ENCODE measurements at regions not wholly inside any gene's neighbourhood (a gene's known extent, or its start where the extent isn't known, plus 50 kb on each side); places are given as distances from the start of the nearest gene placed in this dataset.

DNA sequence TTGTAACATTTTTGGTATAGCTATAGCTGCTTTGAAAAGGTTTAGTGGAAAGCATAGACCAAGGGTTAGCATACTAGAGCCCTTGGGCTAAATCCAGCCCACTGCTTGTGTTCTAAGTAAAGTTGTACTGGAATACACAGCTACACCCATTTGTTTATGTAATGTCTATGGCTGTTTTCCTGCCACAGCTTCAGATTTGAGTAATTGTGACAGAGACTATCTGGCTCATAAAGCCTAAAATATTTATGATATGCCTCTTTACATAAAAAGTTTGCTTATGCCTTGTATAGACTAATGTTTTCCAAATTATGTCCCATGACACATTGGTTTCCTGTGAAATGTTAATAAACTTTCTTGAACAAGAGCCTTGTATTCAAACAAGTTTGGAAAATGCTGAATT is 234.8 kb upstream of the ATP2B1 start:
- H3K4me1 ChIP-seq (ENCODE audit: control insufficient read depth, insufficient read depth, low read length), result peaks cover 3% of the 10 kb centered on the region
- H3K27ac ChIP-seq (ENCODE audit: low read depth, low read length), result no peak overlapping the region
- H3K4me3 ChIP-seq (ENCODE audit: low read length), result no peak overlapping the region

DNA sequence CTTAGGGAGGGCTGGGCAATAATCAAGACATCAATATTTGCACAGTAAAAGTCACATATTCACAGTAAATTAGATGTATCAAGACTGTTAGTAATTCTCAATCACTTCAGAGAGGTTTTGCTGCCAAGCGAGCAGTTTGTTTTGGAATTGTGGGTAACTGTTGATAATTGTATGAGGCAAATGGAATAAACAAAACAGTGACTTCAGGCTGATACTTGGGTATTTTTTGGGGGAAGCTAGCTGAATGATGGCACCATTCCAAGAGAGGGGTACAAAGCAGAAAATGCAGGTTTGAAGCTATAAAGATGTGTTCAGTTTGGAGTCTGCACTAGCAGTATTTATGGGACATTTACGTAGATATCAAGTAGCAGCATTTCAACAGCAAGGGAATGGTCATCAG is 232.8 kb upstream of the ATP2B1 start:
- Histone ChIP-seq H3K9ac (ENCODE audit: low read length) (no peak overlapping the region), H3K4me1 (ENCODE audit: control insufficient read depth, insufficient read depth, low read length) (no peaks in the 10 kb centered on the region), H3K27ac (ENCODE audit: low read depth, low read length) (no peak overlapping the region), H3K36me3 (ENCODE audit: control insufficient read depth, insufficient read depth, low read length) (no peaks in the 10 kb centered on the region), H3K27me3 (ENCODE audit: control insufficient read depth, insufficient read depth, low read length) (no peaks in the 10 kb centered on the region), H3K4me3 (ENCODE audit: low read length) (no peak overlapping the region)

More for the DNA sequence above, 234.8 kb upstream of the ATP2B1 start:
- Histone ChIP-seq H3K36me3 (ENCODE audit: control insufficient read depth, insufficient read depth, low read length) (no peaks in the 10 kb centered on the region), H3K9ac (ENCODE audit: low read length) (no peak overlapping the region), H3K27me3 (ENCODE audit: control insufficient read depth, insufficient read depth, low read length) (no peaks in the 10 kb centered on the region)

DNA sequence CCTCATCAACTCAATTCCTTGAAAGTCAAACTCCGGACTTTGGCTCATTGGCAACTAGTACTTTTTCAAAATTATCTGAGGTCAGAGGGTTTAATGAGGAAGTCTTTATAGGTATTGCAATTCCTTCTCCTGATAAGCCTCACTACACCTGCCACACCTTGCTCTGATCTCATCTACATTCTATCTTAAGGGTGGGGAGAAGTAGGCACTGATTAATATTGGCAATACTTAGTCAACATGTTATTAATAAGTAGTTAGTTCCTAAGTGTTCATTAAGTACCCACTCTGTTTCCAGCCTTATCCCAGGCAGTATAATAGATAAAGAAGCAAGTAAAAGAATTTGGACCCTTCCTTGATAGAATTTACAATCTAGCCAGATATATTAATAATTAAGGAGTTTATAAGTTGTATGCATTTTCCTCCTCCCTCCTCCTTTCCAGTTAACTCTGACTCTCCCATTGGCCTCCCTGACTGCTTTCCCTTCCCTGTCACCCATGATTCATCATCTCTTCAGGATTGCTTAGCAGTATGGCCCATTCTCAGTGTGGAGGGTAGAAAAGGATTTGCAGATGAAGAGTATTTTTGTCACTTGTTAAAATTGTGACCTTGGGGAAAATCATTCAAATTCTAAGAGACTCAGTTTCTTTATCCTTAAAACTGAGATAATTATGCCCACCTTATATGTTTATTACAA is 231.0 kb upstream of the ATP2B1 start:
- H3K36me3 ChIP-seq (ENCODE audit: control insufficient read depth, insufficient read depth, low read length), result no peaks in the 10 kb centered on the region
- no peak overlapping the region for H3K9ac ChIP-seq (ENCODE audit: low read length)
- H3K4me1 ChIP-seq (ENCODE audit: control insufficient read depth, insufficient read depth, low read length), result no peaks in the 10 kb centered on the region
- no peak overlapping the region for H3K4me3 ChIP-seq (ENCODE audit: low read length)
- no peak overlapping the region for H3K27ac ChIP-seq (ENCODE audit: low read depth, low read length)
- H3K27me3 ChIP-seq (ENCODE audit: control insufficient read depth, insufficient read depth, low read length), result no peaks in the 10 kb centered on the region

- Histone ChIP-seq H3K27ac (ENCODE audit: low read depth, low read length) (no peak overlapping the region), H3K36me3 (ENCODE audit: control insufficient read depth, insufficient read depth, low read length) (no peaks in the 10 kb centered on the region), H3K27me3 (ENCODE audit: control insufficient read depth, insufficient read depth, low read length) (no peaks in the 10 kb centered on the region), H3K4me1 (ENCODE audit: control insufficient read depth, insufficient read depth, low read length) (no peaks in the 10 kb centered on the region), H3K9ac (ENCODE audit: low read length) (no peak overlapping the region), H3K4me3 (ENCODE audit: low read length) (no peak overlapping the region)
Observed at GRCh38 chr12:89936631-89937030, 228.0 kb upstream of the ATP2B1 start.

DNA sequence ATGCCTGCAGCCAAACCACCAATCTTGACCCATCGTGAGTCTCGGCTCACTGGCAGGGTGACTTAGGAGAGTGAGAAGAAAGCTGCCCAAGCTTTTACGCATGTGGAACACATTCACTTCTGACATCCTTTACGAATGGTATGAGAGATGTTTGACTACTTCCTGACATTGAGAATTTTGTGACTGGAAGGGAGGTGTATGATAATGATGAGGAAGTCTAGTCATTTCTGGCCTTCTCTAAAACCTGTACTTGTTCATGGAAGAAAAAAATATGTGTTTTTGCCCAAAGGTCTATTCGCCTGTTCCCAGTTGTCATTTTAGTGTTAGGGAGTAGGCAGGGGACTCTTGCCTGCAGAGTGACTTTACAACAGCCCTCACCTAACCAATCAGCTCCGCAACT is 227.2 kb upstream of the ATP2B1 start:
- no peaks in the 10 kb centered on the region for H3K36me3 ChIP-seq (ENCODE audit: control insufficient read depth, insufficient read depth, low read length)
- H3K27ac ChIP-seq (ENCODE audit: low read depth, low read length), result no peak overlapping the region
- no peak overlapping the region for H3K4me3 ChIP-seq (ENCODE audit: low read length)
- H3K27me3 ChIP-seq (ENCODE audit: control insufficient read depth, insufficient read depth, low read length), result no peaks in the 10 kb centered on the region
- no peaks in the 10 kb centered on the region for H3K4me1 ChIP-seq (ENCODE audit: control insufficient read depth, insufficient read depth, low read length)
- no peak overlapping the region for H3K9ac ChIP-seq (ENCODE audit: low read length)

DNA sequence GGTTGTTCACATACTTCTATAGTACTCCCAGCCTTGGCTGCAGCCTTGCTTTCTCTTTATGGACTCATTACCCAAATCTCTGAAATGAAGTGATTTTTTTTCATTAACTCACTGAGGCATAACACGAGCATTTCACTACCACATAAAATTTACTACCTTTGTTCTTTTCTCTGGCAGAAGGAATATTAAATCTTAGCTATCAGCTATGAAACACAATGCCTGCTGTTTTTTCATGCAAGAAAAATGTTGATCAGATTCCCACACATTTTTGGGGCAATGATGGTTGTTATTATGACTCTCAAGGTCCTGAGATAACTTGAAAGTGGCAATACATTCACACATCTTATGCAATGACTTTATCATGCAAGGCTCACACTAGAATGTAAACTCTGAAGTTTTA is 225.3 kb upstream of the ATP2B1 start:
- Histone ChIP-seq H3K36me3 (ENCODE audit: control insufficient read depth, insufficient read depth, low read length) (no peaks in the 10 kb centered on the region), H3K4me3 (ENCODE audit: low read length) (no peak overlapping the region), H3K27ac (ENCODE audit: low read depth, low read length) (no peak overlapping the region), H3K4me1 (ENCODE audit: control insufficient read depth, insufficient read depth, low read length) (no peaks in the 10 kb centered on the region), H3K27me3 (ENCODE audit: control insufficient read depth, insufficient read depth, low read length) (no peaks in the 10 kb centered on the region), H3K9ac (ENCODE audit: low read length) (no peak overlapping the region)

DNA sequence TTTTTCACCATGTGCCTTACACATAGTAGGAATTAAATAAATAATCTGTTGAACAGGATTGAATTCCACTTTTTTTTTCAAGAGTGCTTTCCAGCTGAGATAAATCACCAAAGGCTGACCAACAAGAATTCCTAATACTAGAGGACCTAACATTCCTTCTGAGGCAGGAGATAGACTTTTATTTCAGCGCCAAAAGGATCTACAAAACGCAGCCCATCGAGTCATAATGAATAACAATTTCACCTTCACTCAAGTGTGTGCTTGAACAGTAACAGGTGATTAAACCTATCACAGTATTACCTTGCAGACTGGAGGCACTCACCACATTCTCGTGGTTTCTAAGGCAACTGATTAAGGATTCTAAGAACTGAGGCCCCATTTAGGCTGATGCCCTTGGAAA is 224.3 kb upstream of the ATP2B1 start:
- no peaks in the 10 kb centered on the region for H3K36me3 ChIP-seq (ENCODE audit: control insufficient read depth, insufficient read depth, low read length)
- no peaks in the 10 kb centered on the region for H3K27me3 ChIP-seq (ENCODE audit: control insufficient read depth, insufficient read depth, low read length)
- no peak overlapping the region for H3K4me3 ChIP-seq (ENCODE audit: low read length)
- H3K27ac ChIP-seq (ENCODE audit: low read depth, low read length), result no peak overlapping the region
- no peak overlapping the region for H3K9ac ChIP-seq (ENCODE audit: low read length)
- H3K4me1 ChIP-seq (ENCODE audit: control insufficient read depth, insufficient read depth, low read length), result no peaks in the 10 kb centered on the region

DNA sequence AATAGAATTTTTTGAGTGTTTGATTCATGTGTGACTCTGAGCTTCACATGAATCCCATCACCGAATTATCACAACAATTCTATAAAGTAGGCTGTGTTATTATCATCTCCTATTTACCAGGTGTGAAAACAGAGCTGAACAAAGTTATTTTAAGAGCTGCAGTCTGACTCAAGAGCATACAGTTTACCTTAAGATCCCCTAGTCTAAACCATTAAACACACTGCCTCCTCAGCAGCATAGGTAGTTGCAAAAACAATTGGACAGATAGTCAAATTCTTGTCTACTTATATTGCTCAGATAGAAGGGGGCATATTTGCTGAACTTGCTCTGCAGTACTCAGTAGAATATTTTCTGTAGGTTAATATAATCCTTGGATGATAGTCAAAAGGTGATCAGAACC is 219.8 kb upstream of the ATP2B1 start:
- H3K4me3 ChIP-seq (ENCODE audit: low read length), result no peak overlapping the region
- no peaks in the 10 kb centered on the region for H3K4me1 ChIP-seq (ENCODE audit: control insufficient read depth, insufficient read depth, low read length)
- no peaks in the 10 kb centered on the region for H3K36me3 ChIP-seq (ENCODE audit: control insufficient read depth, insufficient read depth, low read length)
- no peak overlapping the region for H3K27ac ChIP-seq (ENCODE audit: low read depth, low read length)
- H3K27me3 ChIP-seq (ENCODE audit: control insufficient read depth, insufficient read depth, low read length), result no peaks in the 10 kb centered on the region
- no peak overlapping the region for H3K9ac ChIP-seq (ENCODE audit: low read length)

GRCh38 chr12:89927226-89927698 is 218.6 kb upstream of the ATP2B1 start:
- no peaks in the 10 kb centered on the region for H3K36me3 ChIP-seq (ENCODE audit: control insufficient read depth, insufficient read depth, low read length)
- H3K4me3 ChIP-seq (ENCODE audit: low read length), result no peak overlapping the region
- no peak overlapping the region for H3K9ac ChIP-seq (ENCODE audit: low read length)
- H3K4me1 ChIP-seq (ENCODE audit: control insufficient read depth, insufficient read depth, low read length), result no peaks in the 10 kb centered on the region
- H3K27me3 ChIP-seq (ENCODE audit: control insufficient read depth, insufficient read depth, low read length), result no peaks in the 10 kb centered on the region
- no peak overlapping the region for H3K27ac ChIP-seq (ENCODE audit: low read depth, low read length)

DNA sequence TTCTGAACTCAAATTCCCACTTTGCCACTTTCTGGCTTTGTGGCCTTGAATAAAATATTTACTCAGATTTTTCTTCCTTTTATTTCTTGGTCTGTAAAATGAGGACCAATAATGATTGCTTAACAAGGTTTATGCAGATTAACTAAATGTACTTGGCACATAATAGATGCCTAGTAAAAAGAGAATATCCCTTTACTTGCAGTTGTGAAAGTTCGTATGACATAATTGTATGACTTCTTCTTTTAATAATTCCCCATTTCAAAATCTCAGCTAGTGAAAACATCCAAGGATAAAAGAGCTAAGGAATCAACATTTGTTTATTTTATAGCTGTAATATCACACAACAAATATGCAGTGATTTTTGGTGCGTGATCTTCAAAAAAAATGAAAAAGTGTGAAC is 215.6 kb upstream of the ATP2B1 start:
- Histone ChIP-seq H3K4me1 (ENCODE audit: control insufficient read depth, insufficient read depth, low read length) (no peaks in the 10 kb centered on the region), H3K27ac (ENCODE audit: low read depth, low read length) (no peak overlapping the region), H3K4me3 (ENCODE audit: low read length) (no peak overlapping the region), H3K36me3 (ENCODE audit: control insufficient read depth, insufficient read depth, low read length) (no peaks in the 10 kb centered on the region), H3K27me3 (ENCODE audit: control insufficient read depth, insufficient read depth, low read length) (no peaks in the 10 kb centered on the region), H3K9ac (ENCODE audit: low read length) (no peak overlapping the region)

- Histone ChIP-seq H3K4me3 (ENCODE audit: low read length) (no peak overlapping the region), H3K9ac (ENCODE audit: low read length) (no peak overlapping the region), H3K36me3 (ENCODE audit: control insufficient read depth, insufficient read depth, low read length) (no peaks in the 10 kb centered on the region), H3K27me3 (ENCODE audit: control insufficient read depth, insufficient read depth, low read length) (no peaks in the 10 kb centered on the region), H3K4me1 (ENCODE audit: control insufficient read depth, insufficient read depth, low read length) (no peaks in the 10 kb centered on the region), H3K27ac (ENCODE audit: low read depth, low read length) (no peak overlapping the region)
Observed at GRCh38 chr12:89923091-89923490, 214.5 kb upstream of the ATP2B1 start.

GRCh38 chr12:89920866-89921265 is 212.2 kb upstream of the ATP2B1 start:
- Histone ChIP-seq H3K9ac (ENCODE audit: low read length) (no peak overlapping the region), H3K27me3 (ENCODE audit: control insufficient read depth, insufficient read depth, low read length) (no peaks in the 10 kb centered on the region), H3K36me3 (ENCODE audit: control insufficient read depth, insufficient read depth, low read length) (no peaks in the 10 kb centered on the region), H3K4me3 (ENCODE audit: low read length) (no peak overlapping the region), H3K27ac (ENCODE audit: low read depth, low read length) (no peak overlapping the region), H3K4me1 (ENCODE audit: control insufficient read depth, insufficient read depth, low read length) (no peaks in the 10 kb centered on the region)

DNA sequence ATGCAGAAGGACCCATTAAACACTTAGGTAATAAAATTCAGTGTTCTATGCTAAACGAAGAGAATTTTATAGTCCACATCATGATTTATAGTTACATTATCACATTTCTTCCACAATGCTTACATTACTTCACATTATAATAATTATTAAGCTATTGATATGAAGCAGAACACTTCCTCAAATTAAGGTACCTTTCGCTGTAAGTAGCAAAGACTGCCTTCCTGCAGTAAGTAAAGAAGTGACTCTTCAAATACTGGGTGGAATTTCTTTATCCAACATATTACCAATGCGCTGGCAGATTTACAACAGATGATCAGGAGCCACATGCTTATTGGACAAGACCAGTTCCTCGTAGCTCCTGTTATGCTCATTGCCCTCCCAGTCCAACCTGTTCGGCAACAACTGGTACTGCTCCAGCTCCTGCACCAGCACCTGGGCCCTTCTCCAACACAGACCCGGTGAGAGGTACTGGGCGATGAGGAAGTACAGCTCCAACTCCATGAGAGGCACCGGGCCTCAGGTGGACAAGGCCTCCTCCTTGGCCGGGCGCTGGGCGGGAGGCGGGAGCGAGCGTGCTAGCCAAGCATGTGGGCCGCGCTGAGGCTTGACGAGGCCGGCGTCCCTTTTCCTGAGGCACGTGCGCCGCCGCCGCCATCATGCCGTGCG is 210.7 kb upstream of the ATP2B1 start:
- Histone ChIP-seq H3K36me3 (ENCODE audit: control insufficient read depth, insufficient read depth, low read length) (no peaks in the 10 kb centered on the region), H3K27me3 (ENCODE audit: control insufficient read depth, insufficient read depth, low read length) (no peaks in the 10 kb centered on the region), H3K9ac (ENCODE audit: low read length) (no peak overlapping the region), H3K4me1 (ENCODE audit: control insufficient read depth, insufficient read depth, low read length) (no peaks in the 10 kb centered on the region), H3K4me3 (ENCODE audit: low read length) (no peak overlapping the region), H3K27ac (ENCODE audit: low read depth, low read length) (no peak overlapping the region)
